ENCODE measurements at regions not wholly inside any gene's neighbourhood (a gene's known extent, or its start where the extent isn't known, plus 50 kb on each side); places are given as distances from the start of the nearest gene placed in this dataset.

- TF ChIP-seq GATA2 (IDR thresholded peaks at IDR 0.05; ENCODE audit: low read depth, low read length): no peak
- TF ChIP-seq GATA3 (IDR thresholded peaks at IDR 0.05; ENCODE audit: low read depth, low read length): no peak
Observed at GRCh38 chr13:90403330-90404082, 944.0 kb upstream of the MIR17HG start.

Measured in SH-SY5Y (cell line).